Neural progenitor cell (in vitro differentiated cells): ENCODE measurements at regions not wholly inside any gene's neighbourhood (a gene's known extent, or its start where the extent isn't known, plus 50 kb on each side); places are given as distances from the start of the nearest gene placed in this dataset.

Experiments used
- EZH2 ChIP-seq: fragments of 200-600 bp; sonication (generic); IDR thresholded peaks from 2 replicates; pipeline ENCODE4 v1.6.1; 2017; ENCODE audit warnings: antibody characterized with exemption, mild to moderate bottlenecking, moderate library complexity
- EZH2phosphoT487 ChIP-seq: fragments of 200-600 bp; sonication (generic); IDR thresholded peaks from 2 replicates; pipeline ENCODE4 v1.6.1; 2017; ENCODE audit warnings: antibody characterized with exemption
- TF ChIP-seq, protein P1 (sequence below): fragments of 200-600 bp; sonication (generic); IDR thresholded peaks from 2 replicates; pipeline ENCODE4 v1.5.1; 2017; ENCODE audit warnings: antibody characterized with exemption, mild to moderate bottlenecking

DNA sequence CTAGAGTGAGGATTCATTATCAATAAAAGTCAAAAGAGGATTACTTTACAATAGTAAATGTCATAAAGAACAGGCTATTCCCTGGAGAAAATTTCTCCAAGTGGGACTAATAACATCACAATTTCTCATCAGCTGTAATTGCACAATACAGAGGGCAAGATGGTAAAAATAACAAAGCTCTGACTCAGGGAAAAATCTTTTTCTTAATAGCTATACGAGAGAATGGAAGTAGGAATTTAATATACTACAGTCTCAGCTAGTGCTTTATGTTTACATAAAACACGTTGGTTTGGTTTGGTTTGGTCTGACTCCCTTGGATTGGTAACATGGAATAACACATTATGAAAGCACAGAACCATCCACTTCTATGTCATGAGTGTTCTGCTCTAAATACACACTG is 397.6 kb downstream of the LRRIQ3 start:
- TF ChIP-seq EZH2phosphoT487 (no peak), EZH2 (no peak)
- TF ChIP-seq, protein P1, sequence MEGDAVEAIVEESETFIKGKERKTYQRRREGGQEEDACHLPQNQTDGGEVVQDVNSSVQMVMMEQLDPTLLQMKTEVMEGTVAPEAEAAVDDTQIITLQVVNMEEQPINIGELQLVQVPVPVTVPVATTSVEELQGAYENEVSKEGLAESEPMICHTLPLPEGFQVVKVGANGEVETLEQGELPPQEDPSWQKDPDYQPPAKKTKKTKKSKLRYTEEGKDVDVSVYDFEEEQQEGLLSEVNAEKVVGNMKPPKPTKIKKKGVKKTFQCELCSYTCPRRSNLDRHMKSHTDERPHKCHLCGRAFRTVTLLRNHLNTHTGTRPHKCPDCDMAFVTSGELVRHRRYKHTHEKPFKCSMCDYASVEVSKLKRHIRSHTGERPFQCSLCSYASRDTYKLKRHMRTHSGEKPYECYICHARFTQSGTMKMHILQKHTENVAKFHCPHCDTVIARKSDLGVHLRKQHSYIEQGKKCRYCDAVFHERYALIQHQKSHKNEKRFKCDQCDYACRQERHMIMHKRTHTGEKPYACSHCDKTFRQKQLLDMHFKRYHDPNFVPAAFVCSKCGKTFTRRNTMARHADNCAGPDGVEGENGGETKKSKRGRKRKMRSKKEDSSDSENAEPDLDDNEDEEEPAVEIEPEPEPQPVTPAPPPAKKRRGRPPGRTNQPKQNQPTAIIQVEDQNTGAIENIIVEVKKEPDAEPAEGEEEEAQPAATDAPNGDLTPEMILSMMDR = no peak
